GM18861 (cell line): ENCODE measurements at regions not wholly inside any gene's neighbourhood (a gene's known extent, or its start where the extent isn't known, plus 50 kb on each side); places are given as distances from the start of the nearest gene placed in this dataset.

Source experiments
- ATAC-seq: cut with Tn5 transposase; IDR thresholded peaks from one replicate; pipeline ENCODE4 v1.9.1; 2021; ENCODE audit not compliant: unreplicated experiment

- ATAC-seq, result no peak
Measured at GRCh38 chr6:169165561-169166300, 87.9 kb downstream of the THBS2 start.

- ATAC-seq, result no peak
Measured at GRCh38 chr6:169164986-169165385, 88.7 kb downstream of the THBS2 start.

DNA sequence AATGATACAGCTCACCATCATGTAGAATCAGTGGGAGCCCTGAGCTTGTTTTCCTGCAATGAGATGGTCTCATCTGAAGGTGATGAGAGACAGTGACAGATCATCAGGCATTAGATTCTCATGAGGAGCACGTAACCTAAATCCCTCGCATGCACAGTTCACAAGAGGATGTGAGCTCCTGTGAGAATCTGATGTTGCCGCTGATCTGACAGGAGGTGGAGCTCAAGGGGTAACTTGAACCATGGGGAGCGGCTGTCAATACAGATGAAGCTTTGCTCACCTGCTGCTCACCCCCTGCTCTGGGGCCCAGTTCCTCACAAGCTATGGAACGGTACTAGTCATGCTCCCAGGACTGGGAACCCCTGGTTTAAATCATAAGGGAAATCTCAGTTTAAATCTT, 89.2 kb downstream of the THBS2 start:
- no peak for ATAC-seq

GRCh38 chr6:169163411-169163901, 90.2 kb downstream of the THBS2 start:
- ATAC-seq, result no peak

DNA sequence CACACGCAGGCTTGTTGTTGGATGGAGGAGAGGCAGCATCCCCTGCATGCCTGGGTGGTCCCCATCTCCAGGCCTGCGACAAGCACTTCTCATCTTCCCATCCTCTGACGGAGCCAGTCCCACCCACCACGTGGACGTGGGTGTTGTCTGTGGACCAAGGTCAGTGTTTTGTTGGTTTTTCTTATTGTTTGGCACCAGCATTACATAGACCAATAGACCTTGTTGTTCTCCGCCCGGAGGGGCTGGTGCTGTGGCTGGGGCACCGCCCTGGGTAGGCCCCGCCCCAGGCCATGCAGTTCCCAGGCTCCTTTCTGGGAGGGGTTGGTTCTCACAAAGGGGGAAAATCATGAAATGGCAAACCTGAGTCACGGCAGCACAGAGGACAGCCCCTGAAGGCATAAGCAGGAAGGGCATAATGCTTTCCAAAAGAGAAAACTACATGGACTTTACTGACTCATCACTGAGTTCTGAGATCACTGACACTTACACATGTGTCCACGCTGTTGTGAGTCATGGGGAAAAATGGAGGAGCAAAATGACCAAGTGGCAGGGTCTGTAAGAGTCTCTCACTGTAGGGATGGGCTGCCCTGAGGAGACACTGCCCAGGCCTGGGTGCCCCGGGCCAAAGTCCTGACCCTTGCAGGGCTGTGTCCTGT, 90.8 kb downstream of the THBS2 start:
- no peak for ATAC-seq

GRCh38 chr6:169162249-169162648, 91.4 kb downstream of the THBS2 start:
- ATAC-seq, result no peak

GRCh38 chr6:169161572-169162167, 92.0 kb downstream of the THBS2 start:
- ATAC-seq, result no peak

DNA sequence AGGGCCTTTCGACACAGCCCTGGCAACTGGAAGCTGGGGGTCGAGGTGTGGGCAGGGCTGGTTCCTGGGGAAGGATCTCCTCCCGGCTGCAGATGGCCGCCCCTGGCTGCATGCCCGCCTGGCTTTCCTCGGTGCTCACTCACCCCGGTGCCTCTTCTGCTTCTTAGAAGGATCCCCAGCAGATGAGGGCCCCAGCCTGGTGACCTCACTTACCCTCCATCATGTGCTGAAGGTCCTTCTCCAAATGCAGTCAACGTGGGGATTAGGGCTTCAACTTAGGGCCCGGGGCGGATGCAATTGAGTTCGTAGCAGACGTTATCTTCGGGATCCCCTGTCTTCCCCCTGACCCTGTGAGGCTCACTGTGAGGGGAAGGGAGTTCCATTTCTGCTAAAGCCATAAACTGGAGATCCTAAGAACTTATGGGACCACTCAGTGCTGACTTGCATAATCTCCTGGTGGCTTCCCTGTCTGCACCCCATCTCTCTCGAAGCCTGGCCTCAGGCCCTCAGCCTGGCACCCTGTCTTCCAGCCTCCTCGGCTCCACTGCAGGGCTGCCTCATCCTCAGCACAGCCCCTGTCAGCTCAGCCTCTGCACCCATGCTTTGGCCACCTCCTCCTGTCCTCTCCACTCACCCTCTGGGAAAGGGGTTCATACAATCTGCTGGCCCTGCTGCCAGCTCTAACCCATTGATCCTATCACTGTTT, 92.6 kb downstream of the THBS2 start:
- no peak for ATAC-seq

- ATAC-seq, result no peak
Measured at GRCh38 chr6:169160091-169160854, 93.4 kb downstream of the THBS2 start.

- no peak for ATAC-seq
Measured at GRCh38 chr6:169159331-169159730, 94.3 kb downstream of the THBS2 start.

- no peak for ATAC-seq
Measured at GRCh38 chr6:169158691-169159090, 95.0 kb downstream of the THBS2 start.

GRCh38 chr6:169158174-169158573, 95.5 kb downstream of the THBS2 start:
- no peak for ATAC-seq

DNA sequence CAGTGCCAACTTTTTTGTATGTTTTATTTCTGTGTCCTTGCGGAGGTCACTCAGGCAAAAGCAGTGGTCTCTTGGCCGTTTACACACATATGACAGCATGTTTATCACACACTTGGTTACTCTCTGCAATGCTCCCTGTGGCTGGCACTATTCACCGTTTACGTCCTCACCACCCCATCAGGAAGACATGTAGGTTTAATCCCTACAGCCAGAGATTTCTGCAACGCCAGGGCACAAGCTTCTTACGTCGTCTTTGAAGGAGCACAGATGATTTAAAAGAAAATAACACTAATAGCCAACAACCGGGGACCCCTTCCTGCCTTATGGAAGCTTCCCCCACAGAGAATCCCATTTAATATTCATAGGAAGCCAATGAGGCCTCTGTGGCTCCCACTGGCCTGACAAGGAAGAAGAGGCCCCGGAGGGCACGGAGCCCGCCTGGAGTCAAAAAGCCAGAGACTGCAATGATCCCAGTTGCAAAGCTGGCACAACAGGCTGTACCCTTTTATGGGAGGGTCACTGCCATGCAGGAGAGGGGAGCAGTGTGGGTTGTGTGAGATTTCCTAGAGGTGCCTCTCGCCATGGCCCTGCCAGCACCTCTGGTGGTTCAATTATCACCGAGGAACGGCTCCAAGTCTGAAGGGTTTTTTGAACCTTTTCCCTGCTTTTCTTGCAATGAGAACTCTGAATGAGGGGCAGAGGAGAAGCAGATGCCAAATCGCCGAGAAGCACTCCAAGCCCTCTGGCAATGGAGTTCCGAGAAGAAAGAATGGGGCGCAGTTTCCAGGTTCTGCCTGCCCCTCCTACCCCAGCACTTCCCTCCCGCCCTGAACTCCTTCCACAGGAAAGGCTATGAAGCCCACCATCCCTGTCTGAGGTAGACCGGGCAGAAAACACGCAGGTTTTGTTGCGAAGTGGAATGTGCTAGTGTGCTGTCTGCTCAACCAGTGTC, 96.2 kb downstream of the THBS2 start:
- no peak for ATAC-seq

GRCh38 chr6:169156793-169157147, 96.9 kb downstream of the THBS2 start:
- no peak for ATAC-seq

- no peak for ATAC-seq
Measured at GRCh38 chr6:169156108-169156792, 97.4 kb downstream of the THBS2 start.

- no peak for ATAC-seq
Measured at GRCh38 chr6:169155481-169155880, 98.2 kb downstream of the THBS2 start.

- no peak for ATAC-seq
Measured at GRCh38 chr6:169153401-169153800, 100.2 kb downstream of the THBS2 start.

GRCh38 chr6:169146521-169146920, 107.1 kb downstream of the THBS2 start:
- ATAC-seq, result no peak

DNA sequence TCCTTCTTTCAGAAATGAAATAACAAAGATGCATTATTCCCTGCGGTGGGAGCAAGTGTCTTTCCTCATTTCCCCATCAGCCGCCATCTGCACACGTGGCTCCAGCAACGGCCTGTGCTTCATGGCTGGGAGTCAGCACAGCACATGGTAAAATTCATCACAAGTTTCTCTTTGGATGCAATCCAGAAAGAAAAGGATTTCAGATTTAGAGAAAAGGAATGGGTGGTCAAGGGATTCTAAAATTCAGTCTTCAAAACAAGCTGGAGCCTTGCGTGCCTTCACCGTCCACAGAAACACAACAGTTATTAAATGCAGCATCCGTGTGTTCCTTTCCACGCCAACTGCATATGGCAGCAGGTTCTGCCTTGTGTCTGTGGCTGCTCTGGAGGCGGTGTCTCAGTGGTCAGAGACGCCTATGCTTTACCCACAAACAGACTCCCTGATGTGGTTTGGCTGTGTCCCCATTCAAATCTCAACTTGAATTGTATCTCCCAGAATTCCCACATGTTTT, 107.6 kb downstream of the THBS2 start:
- ATAC-seq, result no peak
